ENCODE measurements at regions not wholly inside any gene's neighbourhood (a gene's known extent, or its start where the extent isn't known, plus 50 kb on each side); places are given as distances from the start of the nearest gene placed in this dataset.

GRCh38 chr5:120402606-120403005 is 61.5 kb upstream of the PRR16 start:
- no peak for TF ChIP-seq POLR2AphosphoS5 (IDR thresholded peaks at IDR 0.05)
- no peak for TF ChIP-seq CTCF (IDR thresholded peaks at IDR 0.05)
- TF ChIP-seq EP300 (IDR thresholded peaks at IDR 0.05), result no peak
- TF ChIP-seq POLR2A (IDR thresholded peaks at IDR 0.05), result no peak
